ENCODE measurements at regions not wholly inside any gene's neighbourhood (a gene's known extent, or its start where the extent isn't known, plus 50 kb on each side); places are given as distances from the start of the nearest gene placed in this dataset.
A peak's percentile ranks its signal among the peaks of the same experiment; 100 is the strongest.

GRCh38 chr16:79444572-79444971, 156.0 kb downstream of the MAF start:
- no peak for DNase-seq

GRCh38 chr16:79439901-79440300, 160.6 kb downstream of the MAF start:
- DNase-seq: peak; percentile 17 to 57 (median 29)

- DNase-seq: peak in 2 of 3 donors; percentile 32 to 38
These were observed 162.5 kb downstream of the MAF start for GRCh38 chr16:79437764-79438751.

GRCh38 chr16:79436885-79437284, 163.7 kb downstream of the MAF start:
- DNase-seq: no peak

- DNase-seq: no peak
These were observed 165.8 kb downstream of the MAF start for GRCh38 chr16:79434771-79435170.

- DNase-seq: no peak
These were observed 166.4 kb downstream of the MAF start for GRCh38 chr16:79434092-79434491.

- no peak for DNase-seq
These were observed 168.6 kb downstream of the MAF start for GRCh38 chr16:79431923-79432322.

GRCh38 chr16:79430191-79430678, 170.3 kb downstream of the MAF start:
- no peak for DNase-seq

- DNase-seq: peak in 2 of 3 donors; percentile 70 to 82
These were observed 171.0 kb downstream of the MAF start for GRCh38 chr16:79429381-79430190.

- no peak for DNase-seq
These were observed 173.9 kb downstream of the MAF start for GRCh38 chr16:79426663-79427062.

- no peak for DNase-seq
These were observed 178.5 kb downstream of the MAF start for GRCh38 chr16:79422064-79422463.

GRCh38 chr16:79421126-79421525, 179.4 kb downstream of the MAF start:
- DNase-seq: no peak

- DNase-seq: no peak
These were observed 180.0 kb downstream of the MAF start for GRCh38 chr16:79420493-79420892.

GRCh38 chr16:79419148-79419547, 181.4 kb downstream of the MAF start:
- DNase-seq: no peak

GRCh38 chr16:79417601-79418008, 182.9 kb downstream of the MAF start:
- DNase-seq: no peak

GRCh38 chr16:79415983-79416640, 184.4 kb downstream of the MAF start:
- DNase-seq: no peak

GRCh38 chr16:79412783-79413225, 187.7 kb downstream of the MAF start:
- no peak for DNase-seq

GRCh38 chr16:79411805-79412204, 188.7 kb downstream of the MAF start:
- no peak for DNase-seq

- DNase-seq: no peak
These were observed 189.2 kb downstream of the MAF start for GRCh38 chr16:79411357-79411756.

GRCh38 chr16:79409978-79410377, 190.6 kb downstream of the MAF start:
- no peak for DNase-seq

GRCh38 chr16:79408355-79408754, 192.2 kb downstream of the MAF start:
- DNase-seq: no peak

Measured in muscle of back (tissue), 3 donors.